ENCODE measurements at regions not wholly inside any gene's neighbourhood (a gene's known extent, or its start where the extent isn't known, plus 50 kb on each side); places are given as distances from the start of the nearest gene placed in this dataset.

- no peak for DNase-seq
These were observed 57.3 kb upstream of the STUM start for GRCh38 chr1:226491093-226491850.

GRCh38 chr1:226492426-226493137 lies 56.0 kb upstream of the STUM start:
- DNase-seq = no peak

- DNase-seq = no peak
These were observed 54.4 kb upstream of the STUM start for GRCh38 chr1:226494092-226494609.

GRCh38 chr1:226495716-226496115 lies 52.8 kb upstream of the STUM start:
- no peak for DNase-seq

- no peak for DNase-seq
These were observed 52.0 kb upstream of the STUM start for GRCh38 chr1:226496453-226497015.

- DNase-seq = no peak
These were observed 51.2 kb upstream of the STUM start for GRCh38 chr1:226497276-226497833.

GRCh38 chr1:226497991-226498639 lies 50.4 kb upstream of the STUM start:
- no peak for DNase-seq

GRCh38 chr1:226498640-226499008 lies 49.9 kb upstream of the STUM start:
- no peak for DNase-seq
